ENCODE measurements at regions not wholly inside any gene's neighbourhood (a gene's known extent, or its start where the extent isn't known, plus 50 kb on each side); places are given as distances from the start of the nearest gene placed in this dataset.

DNA sequence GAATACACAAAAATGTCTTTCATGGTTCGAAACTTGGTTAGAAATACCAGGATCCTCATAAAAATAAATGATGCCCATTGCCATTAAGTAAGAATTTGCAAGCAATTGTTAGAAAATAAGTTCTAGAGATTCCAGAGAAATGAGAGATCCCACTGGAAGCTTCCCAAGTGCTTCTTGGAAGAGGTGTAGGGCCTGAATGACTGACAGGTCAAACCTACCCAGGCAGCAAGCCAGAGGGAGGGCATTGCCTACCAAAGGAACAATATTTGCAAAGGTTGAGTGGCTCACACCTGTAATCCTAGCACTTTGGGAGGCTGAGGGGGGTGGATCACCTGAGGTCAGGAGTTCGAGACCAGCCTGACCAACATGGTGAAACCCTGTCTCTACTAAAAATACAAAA is 777.0 kb upstream of the WWC1 start:
- Histone ChIP-seq H3K79me2 (ENCODE audit: control insufficient read depth, insufficient read depth, low read length) (no peaks in the 10 kb centered on the region), H3K36me3 (ENCODE audit: control insufficient read depth in 2 of 2, insufficient read depth in 2 of 2, low read length in 1 of 2) (no peaks in the 10 kb centered on the region), H3K27ac (ENCODE audit: control insufficient read depth, insufficient read depth) (no peak overlapping the region), H2AFZ (ENCODE audit: control insufficient read depth, low read depth, low read length) (no peak overlapping the region), H3K4me1 (ENCODE audit: control insufficient read depth, insufficient read depth, low read length) (no peaks in the 10 kb centered on the region), H3K9me3 (replicated peaks; ENCODE audit: control insufficient read depth, insufficient read depth, low read length) (no peaks in the 10 kb centered on the region), H3K4me3 (no peak overlapping the region), H3K9ac (ENCODE audit: control insufficient read depth, insufficient read depth, low read length) (no peak overlapping the region), H3K4me2 (ENCODE audit: control insufficient read depth, insufficient read depth) (no peak overlapping the region), H4K20me1 (ENCODE audit: control insufficient read depth, insufficient read depth) (no peaks in the 10 kb centered on the region), H3K27me3 (replicated peaks in 1 of 2; ENCODE audit: control insufficient read depth in 2 of 2, insufficient read depth in 2 of 2, low read length in 1 of 2) (no peaks in the 10 kb centered on the region)
- DNase-seq (ENCODE audit: low read depth, low spot score) (no peak), FAIRE-seq (no peak), ATAC-seq (no peak)
- in situ Hi-C loops (cut with MboI) (no loop called here), intact Hi-C loops (cut with micrococcal nuclease; ENCODE audit: unreplicated experiment) (no loop called here)
- SMC1A ChIA-PET (ENCODE audit: uncharacterized antibody, unreplicated experiment): no interaction called here
- WGBS (ENCODE audit: insufficient coverage, insufficient replicate concordance, low lambda C conversion rate, missing lambda C conversion rate): 4% methylated on average over 2 of the region's 2 CpGs
- RAD21 ChIA-PET (ENCODE audit: unreplicated experiment): no interaction called here
- BruUV-seq (replicated peaks): no TSS peak
- TF ChIP-seq RFX5 (IDR thresholded peaks at IDR 0.05; ENCODE audit: low read depth, low read length) (no peak), RB1 (IDR thresholded peaks at IDR 0.05; ENCODE audit: borderline replicate concordance) (no peak), POLR2AphosphoS2 (IDR thresholded peaks at IDR 0.05; ENCODE audit: low read depth, low read length) (no peak), MTA2 (IDR thresholded peaks at IDR 0.05; ENCODE audit: low read depth) (no peak), RAD51 (IDR thresholded peaks at IDR 0.05) (no peak), NR2F1 (conservative IDR thresholded peaks at IDR 0.05) (no peak), WRNIP1 (IDR thresholded peaks at IDR 0.05; ENCODE audit: borderline replicate concordance, low read depth, low read length) (no peak), HDAC2 (IDR thresholded peaks at IDR 0.05) (no peak), ZSCAN29 (IDR thresholded peaks at IDR 0.05) (no peak), POU2F2 (IDR thresholded peaks at IDR 0.05; ENCODE audit: borderline replicate concordance, low read depth, low read length) (no peak), SMAD1 (IDR thresholded peaks at IDR 0.05; ENCODE audit: low read depth, partially characterized antibody) (no peak), SMARCA5 (IDR thresholded peaks at IDR 0.05) (no peak)
- TF ChIP-seq, protein P1, sequence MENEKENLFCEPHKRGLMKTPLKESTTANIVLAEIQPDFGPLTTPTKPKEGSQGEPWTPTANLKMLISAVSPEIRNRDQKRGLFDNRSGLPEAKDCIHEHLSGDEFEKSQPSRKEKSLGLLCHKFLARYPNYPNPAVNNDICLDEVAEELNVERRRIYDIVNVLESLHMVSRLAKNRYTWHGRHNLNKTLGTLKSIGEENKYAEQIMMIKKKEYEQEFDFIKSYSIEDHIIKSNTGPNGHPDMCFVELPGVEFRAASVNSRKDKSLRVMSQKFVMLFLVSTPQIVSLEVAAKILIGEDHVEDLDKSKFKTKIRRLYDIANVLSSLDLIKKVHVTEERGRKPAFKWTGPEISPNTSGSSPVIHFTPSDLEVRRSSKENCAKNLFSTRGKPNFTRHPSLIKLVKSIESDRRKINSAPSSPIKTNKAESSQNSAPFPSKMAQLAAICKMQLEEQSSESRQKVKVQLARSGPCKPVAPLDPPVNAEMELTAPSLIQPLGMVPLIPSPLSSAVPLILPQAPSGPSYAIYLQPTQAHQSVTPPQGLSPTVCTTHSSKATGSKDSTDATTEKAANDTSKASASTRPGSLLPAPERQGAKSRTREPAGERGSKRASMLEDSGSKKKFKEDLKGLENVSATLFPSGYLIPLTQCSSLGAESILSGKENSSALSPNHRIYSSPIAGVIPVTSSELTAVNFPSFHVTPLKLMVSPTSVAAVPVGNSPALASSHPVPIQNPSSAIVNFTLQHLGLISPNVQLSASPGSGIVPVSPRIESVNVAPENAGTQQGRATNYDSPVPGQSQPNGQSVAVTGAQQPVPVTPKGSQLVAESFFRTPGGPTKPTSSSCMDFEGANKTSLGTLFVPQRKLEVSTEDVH (IDR thresholded peaks at IDR 0.05; ENCODE audit: low read depth, partially characterized antibody): no peak
- POLR2A ChIA-PET: no interaction called here
- CTCF ChIA-PET: no interaction called here

All from GM12878 (cell line).